Rectal smooth muscle tissue (tissue), 1 donor: ENCODE measurements at regions not wholly inside any gene's neighbourhood (a gene's known extent, or its start where the extent isn't known, plus 50 kb on each side); places are given as distances from the start of the nearest gene placed in this dataset.
A peak's percentile ranks its signal among the peaks of the same experiment; 100 is the strongest.

Source experiments
- H3K27ac ChIP-seq: one replicate; pipeline ENCODE4 v1.7.0; 2013; ENCODE audit warnings: low read depth, low read length, inconsistent platforms
- H3K27me3 ChIP-seq: one replicate; pipeline ENCODE4 v1.7.0; 2013; ENCODE audit warnings: low read length; ENCODE audit not compliant: control insufficient read depth, insufficient read depth
- H3K36me3 ChIP-seq: one replicate; pipeline ENCODE4 v1.7.0; 2013; ENCODE audit warnings: low read length; ENCODE audit not compliant: control insufficient read depth, insufficient read depth
- H3K4me1 ChIP-seq: one replicate; pipeline ENCODE4 v1.7.0; 2013; ENCODE audit warnings: low read length; ENCODE audit not compliant: control insufficient read depth, insufficient read depth
- H3K4me3 ChIP-seq: one replicate; pipeline ENCODE4 v1.7.0; 2013; ENCODE audit warnings: low read length
- H3K9ac ChIP-seq: one replicate; pipeline ENCODE4 v1.7.0; 2013; ENCODE audit warnings: low read length

GRCh38 chr15:70180186-70180875 is 82.6 kb upstream of the TLE3 start:
- no peak overlapping the region for H3K9ac ChIP-seq
- no peaks in the 10 kb centered on the region for H3K4me1 ChIP-seq
- no peaks in the 10 kb centered on the region for H3K36me3 ChIP-seq
- H3K4me3 ChIP-seq: no peak overlapping the region
- H3K27ac ChIP-seq: no peak overlapping the region
- H3K27me3 ChIP-seq: no peaks in the 10 kb centered on the region

GRCh38 chr15:70179309-70179892 is 81.7 kb upstream of the TLE3 start:
- no peaks in the 10 kb centered on the region for H3K36me3 ChIP-seq
- no peaks in the 10 kb centered on the region for H3K4me1 ChIP-seq
- no peak overlapping the region for H3K9ac ChIP-seq
- H3K4me3 ChIP-seq: no peak overlapping the region
- H3K27me3 ChIP-seq: no peaks in the 10 kb centered on the region
- no peak overlapping the region for H3K27ac ChIP-seq

- Histone ChIP-seq H3K27ac (no peak overlapping the region), H3K4me3 (no peak overlapping the region), H3K36me3 (no peaks in the 10 kb centered on the region), H3K27me3 (no peaks in the 10 kb centered on the region), H3K4me1 (no peaks in the 10 kb centered on the region), H3K9ac (no peak overlapping the region)
Observed at GRCh38 chr15:70178335-70179084, 80.8 kb upstream of the TLE3 start.

DNA sequence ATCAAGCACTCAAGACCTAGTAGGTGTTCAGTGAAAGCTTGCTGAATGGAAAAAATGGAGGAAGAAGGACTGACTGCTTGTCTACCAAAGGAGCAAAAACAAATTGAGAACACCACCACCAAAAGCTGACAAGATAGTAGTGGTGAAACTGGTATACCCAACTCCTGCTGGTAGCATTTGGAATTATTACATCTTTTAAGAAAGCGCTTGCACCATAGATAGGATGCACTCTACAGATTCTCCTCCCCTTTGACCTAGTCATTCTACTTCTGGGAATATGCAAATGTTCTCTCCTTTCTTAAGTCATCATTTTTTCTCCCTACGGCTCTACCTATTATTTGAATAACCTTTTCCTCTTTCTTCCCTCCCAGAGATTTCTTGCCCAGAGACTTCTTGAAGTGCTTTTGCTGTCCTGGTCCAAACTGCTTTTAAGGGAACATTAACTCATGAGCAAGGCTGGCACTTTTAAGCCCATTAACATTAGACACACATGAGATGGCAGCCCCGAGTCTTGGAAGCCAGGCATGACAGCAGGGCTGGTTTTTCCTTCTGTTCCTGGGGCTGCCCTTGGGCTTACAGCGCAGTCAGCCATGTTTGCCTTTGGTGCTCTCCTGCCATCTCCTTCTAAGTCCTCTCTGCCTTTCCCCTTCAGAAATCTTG is 75.0 kb upstream of the TLE3 start:
- Histone ChIP-seq H3K36me3 (no peaks in the 10 kb centered on the region), H3K4me1 (no peaks in the 10 kb centered on the region), H3K4me3 (no peak overlapping the region), H3K27me3 (no peaks in the 10 kb centered on the region), H3K9ac (no peak overlapping the region), H3K27ac (no peak overlapping the region)

- H3K36me3 ChIP-seq: no peaks in the 10 kb centered on the region
- no peaks in the 10 kb centered on the region for H3K4me1 ChIP-seq
- H3K27me3 ChIP-seq: no peaks in the 10 kb centered on the region
Observed at GRCh38 chr15:70172124-70172523, 74.4 kb upstream of the TLE3 start.

DNA sequence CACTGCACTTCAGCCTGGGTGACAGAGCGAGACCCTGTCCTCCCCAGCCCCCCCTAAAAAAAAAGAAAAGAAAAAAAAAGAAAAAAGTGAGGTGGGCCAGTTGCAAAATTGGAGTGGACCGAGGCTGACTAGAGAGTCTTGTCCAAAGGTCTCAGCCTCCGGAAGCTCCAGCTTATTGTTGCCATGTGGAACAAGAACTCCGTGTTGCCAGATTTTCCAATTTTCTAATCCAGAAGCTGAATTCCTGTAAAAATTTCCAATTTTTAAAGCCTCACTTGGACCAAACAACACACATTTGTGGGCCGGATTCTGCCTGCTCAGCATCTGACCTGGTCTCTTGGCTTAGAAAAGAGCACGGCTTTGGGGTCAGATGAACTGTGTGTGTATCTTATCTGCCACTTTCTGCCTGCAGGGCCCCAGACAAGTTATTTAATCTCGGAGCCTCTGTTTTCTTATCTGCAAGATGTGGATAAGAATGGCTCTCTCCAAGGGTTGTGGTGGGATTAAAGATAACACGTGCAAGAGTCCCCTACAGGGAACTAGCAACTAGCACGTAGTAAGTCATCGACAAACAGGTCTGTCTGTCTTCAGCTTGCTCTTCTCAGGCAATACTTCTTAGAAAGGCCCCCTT is 73.7 kb upstream of the TLE3 start:
- Histone ChIP-seq H3K36me3 (no peaks in the 10 kb centered on the region), H3K27ac (no peak overlapping the region), H3K4me1 (no peaks in the 10 kb centered on the region), H3K4me3 (no peak overlapping the region), H3K27me3 (no peaks in the 10 kb centered on the region), H3K9ac (no peak overlapping the region)

More at GRCh38 chr15:70172124-70172523, 74.4 kb upstream of the TLE3 start:
- H3K9ac ChIP-seq: no peak overlapping the region
- H3K27ac ChIP-seq: no peak overlapping the region
- H3K4me3 ChIP-seq: no peak overlapping the region

DNA sequence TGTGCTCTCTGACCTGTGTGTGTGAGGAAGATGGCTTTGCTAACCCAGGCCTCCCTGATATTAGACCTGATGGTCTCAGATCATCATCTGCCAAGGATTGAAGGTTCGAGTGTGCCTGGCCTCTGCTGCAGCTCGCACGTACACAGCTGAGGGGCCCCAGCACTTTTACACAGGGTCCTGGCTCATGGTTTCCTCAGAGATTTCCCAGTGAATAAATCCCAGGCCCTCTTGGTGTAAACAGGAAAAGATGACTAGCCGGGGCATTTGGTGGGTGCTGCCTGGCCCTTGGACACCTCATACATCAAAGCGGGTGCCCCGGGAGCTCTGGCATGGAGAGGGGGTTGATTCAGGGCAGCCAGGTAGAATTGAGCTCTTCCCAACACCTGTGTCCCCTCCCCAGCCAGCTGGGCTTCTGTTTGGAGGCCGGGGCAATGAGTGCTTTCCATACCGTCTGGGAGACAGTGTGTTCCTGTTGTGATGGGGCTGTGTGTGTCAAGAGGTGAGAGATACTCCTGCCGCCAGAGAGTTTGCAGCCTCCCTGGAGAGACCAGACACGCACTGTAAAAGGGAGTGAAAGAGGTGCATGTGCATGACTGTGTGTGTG is 72.5 kb upstream of the TLE3 start:
- Histone ChIP-seq H3K4me3 (no peak overlapping the region), H3K9ac (no peak overlapping the region), H3K4me1 (peaks cover 7% of the 10 kb centered on the region), H3K27me3 (no peaks in the 10 kb centered on the region), H3K36me3 (no peaks in the 10 kb centered on the region), H3K27ac (no peak overlapping the region)

DNA sequence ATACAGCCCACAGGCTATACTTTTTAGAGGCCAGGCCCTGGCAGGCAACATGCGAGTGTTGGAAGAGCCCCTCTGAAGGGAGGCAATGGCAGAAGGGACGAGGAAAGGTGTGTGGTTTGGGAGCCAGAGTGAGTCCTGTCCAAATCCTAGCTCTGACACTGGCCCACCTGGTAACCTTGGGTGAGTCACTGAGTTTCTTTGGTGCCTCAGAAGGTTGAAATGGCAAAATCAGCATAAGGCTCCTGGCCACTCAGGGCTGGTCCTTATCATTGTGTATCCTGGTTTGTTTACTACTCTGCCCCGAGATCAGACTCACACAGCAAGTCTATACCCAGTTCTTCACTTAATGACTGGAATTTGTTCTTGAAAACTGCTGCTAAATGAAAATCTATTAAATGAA is 71.4 kb upstream of the TLE3 start:
- no peak overlapping the region for H3K4me3 ChIP-seq
- H3K36me3 ChIP-seq: no peaks in the 10 kb centered on the region
- peaks cover 13% of the 10 kb centered on the region for H3K4me1 ChIP-seq
- H3K27me3 ChIP-seq: no peaks in the 10 kb centered on the region
- H3K27ac ChIP-seq: no peak overlapping the region
- H3K9ac ChIP-seq: no peak overlapping the region

DNA sequence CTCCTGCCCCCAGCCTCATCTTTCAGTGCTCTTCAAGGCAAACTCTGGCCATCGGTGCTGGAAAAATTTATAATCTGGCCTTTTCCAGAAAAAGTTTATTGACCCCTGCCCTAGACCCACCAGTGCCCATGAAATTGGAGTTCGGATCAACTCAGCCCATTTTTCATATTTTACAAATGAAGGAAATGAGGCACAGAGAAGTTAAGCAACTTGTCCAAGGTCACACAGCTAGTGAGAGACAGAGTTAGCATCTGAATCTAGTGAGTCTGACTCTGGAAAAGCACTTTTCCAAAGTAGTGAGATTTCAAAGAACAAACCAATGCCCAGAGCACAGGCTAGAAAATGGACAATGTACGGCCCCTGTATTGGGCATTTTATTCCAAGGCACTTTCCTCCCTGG is 69.4 kb upstream of the TLE3 start:
- no peaks in the 10 kb centered on the region for H3K36me3 ChIP-seq
- H3K27ac ChIP-seq: no peak overlapping the region
- no peak overlapping the region for H3K9ac ChIP-seq
- H3K4me1 ChIP-seq: peaks cover 13% of the 10 kb centered on the region
- H3K4me3 ChIP-seq: no peak overlapping the region
- H3K27me3 ChIP-seq: no peaks in the 10 kb centered on the region

DNA sequence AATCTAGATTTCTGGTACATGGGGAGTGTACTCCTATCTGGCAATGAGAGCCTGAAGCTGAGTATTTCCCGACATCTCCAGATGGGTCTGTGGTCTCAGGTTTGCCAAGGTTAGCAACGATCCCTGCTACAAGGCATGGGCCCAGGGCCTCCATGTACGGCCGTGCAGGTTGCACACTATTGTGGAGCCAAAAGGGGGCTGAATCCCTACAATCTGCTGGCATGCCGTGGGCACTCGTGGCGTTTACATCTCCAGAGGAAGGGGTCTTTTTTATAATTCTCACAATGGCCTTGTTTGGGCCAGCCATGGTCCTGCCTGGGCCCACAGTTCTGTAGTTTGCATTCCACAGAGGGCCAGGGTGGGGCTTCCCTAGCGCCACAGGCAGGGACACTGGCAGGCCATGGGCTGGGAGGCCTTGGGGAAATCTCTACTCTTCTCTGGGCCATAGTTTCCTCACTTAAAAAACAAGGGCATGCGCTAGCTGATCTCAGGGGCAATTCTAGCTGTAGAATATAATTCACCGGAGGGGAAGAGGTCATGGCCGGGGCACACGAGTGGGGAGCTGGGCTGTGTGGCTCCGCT is 68.9 kb upstream of the TLE3 start:
- Histone ChIP-seq H3K36me3 (no peaks in the 10 kb centered on the region), H3K27ac (no peak overlapping the region), H3K4me3 (no peak overlapping the region), H3K9ac (no peak overlapping the region), H3K4me1 (peaks cover 13% of the 10 kb centered on the region), H3K27me3 (no peaks in the 10 kb centered on the region)

- H3K27me3 ChIP-seq: no peaks in the 10 kb centered on the region
- H3K36me3 ChIP-seq: no peaks in the 10 kb centered on the region
- H3K27ac ChIP-seq: peak overlapping the region; percentile 51
- no peak overlapping the region for H3K4me3 ChIP-seq
- H3K4me1 ChIP-seq: peaks cover 19% of the 10 kb centered on the region
- no peak overlapping the region for H3K9ac ChIP-seq
Observed at GRCh38 chr15:70165716-70166284, 68.1 kb upstream of the TLE3 start.
